ENCODE measurements at regions not wholly inside any gene's neighbourhood (a gene's known extent, or its start where the extent isn't known, plus 50 kb on each side); places are given as distances from the start of the nearest gene placed in this dataset.
"Not testable (repeated sequence)": the region's sequence is repeated elsewhere in the genome, so short reads cannot be mapped to it uniquely, and the experiment has no call there.

- not testable (repeated sequence) for TF ChIP-seq CTCF (conservative IDR thresholded peaks at IDR 0.05; ENCODE audit: low read length); EZH2phosphoT487 (IDR thresholded peaks at IDR 0.05; ENCODE audit: borderline replicate concordance, low read depth, low read length)
Observed at GRCh38 chr4:128644693-128645654, 164.5 kb upstream of the JADE1 start.
